GM12864 (cell line): ENCODE measurements at regions not wholly inside any gene's neighbourhood (a gene's known extent, or its start where the extent isn't known, plus 50 kb on each side); places are given as distances from the start of the nearest gene placed in this dataset.
A peak's percentile ranks its signal among the peaks of the same experiment; 100 is the strongest.
"Not testable (repeated sequence)": the region's sequence is repeated elsewhere in the genome, so short reads cannot be mapped to it uniquely, and the experiment has no call there.

Experiments
- DNase-seq: peaks from one replicate; pipeline ENCODE4 v3.0.0-alpha.2; 2011; ENCODE audit warnings: low read depth
- H3K4me3 ChIP-seq: 2 replicates; pipeline ENCODE4 v1.5.1; 2011; ENCODE audit warnings: mild to moderate bottlenecking, low read depth, low read length, control low read depth
- CTCF ChIP-seq: IDR thresholded peaks from 2 replicates; pipeline ENCODE4 v1.5.1; 2011; ENCODE audit warnings: low read depth, mild to moderate bottlenecking, moderate library complexity, low read length, control low read depth, inconsistent platforms; ENCODE audit errors: missing control alignments

- DNase-seq = no peak
- TF ChIP-seq CTCF = peak; percentile 88
- no peak overlapping the region for H3K4me3 ChIP-seq
Measured at GRCh38 chr15:98292442-98293240, 332.1 kb downstream of the ARRDC4 start.

- no peak for DNase-seq
- H3K4me3 ChIP-seq = no peak overlapping the region
- no peak for TF ChIP-seq CTCF
Measured at GRCh38 chr15:98294126-98294525, 333.6 kb downstream of the ARRDC4 start.

GRCh38 chr15:98295101-98295759 is 334.7 kb downstream of the ARRDC4 start:
- H3K4me3 ChIP-seq, DNase-seq: not testable (repeated sequence)
- TF ChIP-seq CTCF = peak; percentile 18

- DNase-seq = no peak
- no peak for TF ChIP-seq CTCF
- no peak overlapping the region for H3K4me3 ChIP-seq
Measured at GRCh38 chr15:98296653-98297052, 336.1 kb downstream of the ARRDC4 start.

- no peak for DNase-seq
- TF ChIP-seq CTCF = no peak
- H3K4me3 ChIP-seq = no peak overlapping the region
Measured at GRCh38 chr15:98304371-98304770, 343.9 kb downstream of the ARRDC4 start.

- DNase-seq = no peak
- no peak overlapping the region for H3K4me3 ChIP-seq
- TF ChIP-seq CTCF = no peak
Measured at GRCh38 chr15:98308117-98308516, 340.2 kb upstream of the IGF1R start.
